H9 (cell line): ENCODE measurements at regions not wholly inside any gene's neighbourhood (a gene's known extent, or its start where the extent isn't known, plus 50 kb on each side); places are given as distances from the start of the nearest gene placed in this dataset.
A peak's percentile ranks its signal among the peaks of the same experiment; 100 is the strongest.

Experiments used
- DNase-seq: peaks from one replicate; pipeline ENCODE4 v3.0.0-alpha.2; 2017
- H2AFZ ChIP-seq: one replicate; pipeline ENCODE4 v1.6.1; 2013; ENCODE audit warnings: mild to moderate bottlenecking, low read length, control low read depth, moderate library complexity
- H2AK5ac ChIP-seq: 2 replicates; pipeline ENCODE4 v1.6.1; 2013; ENCODE audit warnings: low read length, control low read depth, mixed read lengths; ENCODE audit not compliant: insufficient read length
- H2BK120ac ChIP-seq: one replicate; pipeline ENCODE4 v1.6.1; 2013; ENCODE audit warnings: low read depth, mild to moderate bottlenecking, low read length, control low read depth, inconsistent platforms; ENCODE audit not compliant: poor library complexity, severe bottlenecking
- H2BK12ac ChIP-seq: 2 replicates; pipeline ENCODE4 v1.6.1; 2013; ENCODE audit warnings: low read length, control low read depth, mixed read lengths, low read depth; ENCODE audit not compliant: insufficient read length
- H2BK15ac ChIP-seq: 2 replicates; pipeline ENCODE4 v1.6.1; 2013; ENCODE audit warnings: low read depth, low read length, control low read depth
- H2BK20ac ChIP-seq: one replicate; pipeline ENCODE4 v1.6.1; 2013; ENCODE audit warnings: low read depth, mild to moderate bottlenecking, low read length, control low read depth, inconsistent platforms; ENCODE audit not compliant: poor library complexity, severe bottlenecking
- H2BK5ac ChIP-seq: 2 replicates; pipeline ENCODE4 v1.6.1; 2013; ENCODE audit warnings: low read length, control low read depth, mixed read lengths; ENCODE audit not compliant: insufficient read length
- H3K14ac ChIP-seq: 2 replicates; pipeline ENCODE4 v1.6.1; 2013; ENCODE audit warnings: low read length, control low read depth; ENCODE audit not compliant: insufficient read depth
- H3K18ac ChIP-seq: 2 replicates; pipeline ENCODE4 v1.6.1; 2013; ENCODE audit warnings: low read depth, mild to moderate bottlenecking, mixed read lengths, low read length, control low read depth; ENCODE audit not compliant: insufficient read length
- H3K23ac ChIP-seq: 2 replicates; pipeline ENCODE4 v1.6.1; 2013; ENCODE audit warnings: low read length, control low read depth, mixed read lengths, low read depth; ENCODE audit not compliant: insufficient read length
- H3K23me2 ChIP-seq: 2 replicates; pipeline ENCODE4 v1.6.1; 2013; ENCODE audit warnings: low read depth, mild to moderate bottlenecking, mixed read lengths, low read length, control low read depth; ENCODE audit not compliant: insufficient read length, poor library complexity, severe bottlenecking
- H3K27ac ChIP-seq: 2 replicates; pipeline ENCODE4 v1.5.1; 2013; ENCODE audit warnings: low read length, control low read depth, mixed read lengths, low read depth; ENCODE audit not compliant: insufficient read length
- H3K27me3 ChIP-seq: 2 replicates; pipeline ENCODE4 v1.6.1; 2013; ENCODE audit warnings: low read length, control low read depth, inconsistent platforms; ENCODE audit not compliant: insufficient read depth
- H3K4ac ChIP-seq: 2 replicates; pipeline ENCODE4 v1.6.1; 2013; ENCODE audit warnings: low read depth, mild to moderate bottlenecking, control low read depth, inconsistent platforms, low read length, moderate library complexity
- H3K4me1 ChIP-seq: 2 replicates; pipeline ENCODE4 v1.6.1; 2013; ENCODE audit warnings: low read length, control low read depth, inconsistent platforms; ENCODE audit not compliant: insufficient read depth
- H3K4me2 ChIP-seq: 2 replicates; pipeline ENCODE4 v1.6.1; 2013; ENCODE audit warnings: low read length, control low read depth, mixed read lengths; ENCODE audit not compliant: insufficient read length, insufficient read depth
- H3K56ac ChIP-seq: 2 replicates; pipeline ENCODE4 v1.6.1; 2013; ENCODE audit warnings: low read depth, mild to moderate bottlenecking, mixed read lengths, low read length, control low read depth; ENCODE audit not compliant: insufficient read length
- H3K79me1 ChIP-seq: 2 replicates; pipeline ENCODE4 v1.6.1; 2013; ENCODE audit warnings: low read depth, mild to moderate bottlenecking, moderate library complexity, low read length, control low read depth, inconsistent platforms; ENCODE audit not compliant: insufficient read depth, poor library complexity, severe bottlenecking
- H3K79me2 ChIP-seq: 2 replicates; pipeline ENCODE4 v1.6.1; 2013; ENCODE audit warnings: low read length, control low read depth, inconsistent platforms; ENCODE audit not compliant: insufficient read depth
- H3K9ac ChIP-seq: 2 replicates; pipeline ENCODE4 v1.6.1; 2013; ENCODE audit warnings: low read length, control low read depth, mixed read lengths; ENCODE audit not compliant: insufficient read length; ENCODE audit errors: extremely low read depth
- H3K9me3 ChIP-seq: one replicate; pipeline ENCODE4 v1.6.1; 2013; ENCODE audit warnings: low read depth, low read length, inconsistent platforms; ENCODE audit not compliant: control insufficient read depth
- H3T11ph ChIP-seq: one replicate; pipeline ENCODE4 v1.6.1; 2013; ENCODE audit warnings: mild to moderate bottlenecking, low read length, control low read depth, inconsistent platforms
- H4K20me1 ChIP-seq: one replicate; pipeline ENCODE4 v1.6.1; 2013; ENCODE audit not compliant: control insufficient read depth, insufficient read length, insufficient read depth
- H4K5ac ChIP-seq: 2 replicates; pipeline ENCODE4 v1.6.1; 2013; ENCODE audit warnings: low read depth, mild to moderate bottlenecking, mixed read lengths, low read length, control low read depth; ENCODE audit not compliant: insufficient read length
- H4K8ac ChIP-seq: replicated peaks from 2 replicates; pipeline ENCODE4 v1.6.1; 2013; ENCODE audit warnings: low read length, control low read depth, mixed read lengths, low read depth; ENCODE audit not compliant: insufficient read length
- H4K91ac ChIP-seq: 2 replicates; pipeline ENCODE4 v1.6.1; 2013; ENCODE audit warnings: low read depth, mild to moderate bottlenecking, moderate library complexity, mixed read lengths, low read length, control low read depth; ENCODE audit not compliant: insufficient read length
- H3K27ac Mint-ChIP-seq, 3 experiments: 2 replicates in 2 of 3; 3 replicates in 1 of 3; pipeline ENCODE4 v1.8.0; 2020 to 2021; ENCODE audit warnings: mixed read lengths in 3 of 3, mild to moderate bottlenecking in 1 of 3, moderate library complexity in 1 of 3
- H3K27me3 Mint-ChIP-seq: 2 replicates; pipeline ENCODE4 v1.8.0; 2021; ENCODE audit warnings: low read depth, mild to moderate bottlenecking, moderate library complexity, mixed read lengths
- H3K36me3 Mint-ChIP-seq, 3 experiments: 2 replicates in 2 of 3; 3 replicates in 1 of 3; pipeline ENCODE4 v1.8.0; 2020 to 2021; ENCODE audit warnings: low read depth in 3 of 3, mixed read lengths in 3 of 3; ENCODE audit not compliant: insufficient read depth in 1 of 3
- H3K4me1 Mint-ChIP-seq, 2 experiments: 2 replicates each; pipeline ENCODE4 v1.8.0; 2020; ENCODE audit warnings: mixed read lengths in 2 of 2
- H3K4me3 Mint-ChIP-seq, 2 experiments: 2 replicates in 1 of 2; 3 replicates in 1 of 2; pipeline ENCODE4 v1.8.0; 2020 to 2021; ENCODE audit warnings: mild to moderate bottlenecking in 2 of 2, mixed read lengths in 2 of 2, moderate library complexity in 1 of 2
- H3K9me3 Mint-ChIP-seq, 2 experiments: 2 replicates in 1 of 2; 3 replicates in 1 of 2; pipeline ENCODE4 v1.8.0; 2020; ENCODE audit warnings: mild to moderate bottlenecking in 2 of 2, mixed read lengths in 2 of 2, moderate library complexity in 1 of 2
- WGBS: extraction: QIAGEN DNeasy Blood & Tissue Kit; methylation state at CpG from one replicate; pipeline ENCODE4 v1.1.7; 2013; ENCODE audit warnings: missing lambda C conversion rate, low lambda C conversion rate, mixed read lengths; ENCODE audit not compliant: insufficient read length; ENCODE audit errors: extremely low coverage; 5-methylcytosine and 5-hydroxymethylcytosine counted together
- TF ChIP-seq, protein P1 (sequence below): fragments of 200-600 bp; sonication (generic); conservative IDR thresholded peaks from 3 replicates; pipeline ENCODE4 v1.8.0; 2021; ENCODE audit warnings: antibody characterized with exemption, mild to moderate bottlenecking

DNA sequence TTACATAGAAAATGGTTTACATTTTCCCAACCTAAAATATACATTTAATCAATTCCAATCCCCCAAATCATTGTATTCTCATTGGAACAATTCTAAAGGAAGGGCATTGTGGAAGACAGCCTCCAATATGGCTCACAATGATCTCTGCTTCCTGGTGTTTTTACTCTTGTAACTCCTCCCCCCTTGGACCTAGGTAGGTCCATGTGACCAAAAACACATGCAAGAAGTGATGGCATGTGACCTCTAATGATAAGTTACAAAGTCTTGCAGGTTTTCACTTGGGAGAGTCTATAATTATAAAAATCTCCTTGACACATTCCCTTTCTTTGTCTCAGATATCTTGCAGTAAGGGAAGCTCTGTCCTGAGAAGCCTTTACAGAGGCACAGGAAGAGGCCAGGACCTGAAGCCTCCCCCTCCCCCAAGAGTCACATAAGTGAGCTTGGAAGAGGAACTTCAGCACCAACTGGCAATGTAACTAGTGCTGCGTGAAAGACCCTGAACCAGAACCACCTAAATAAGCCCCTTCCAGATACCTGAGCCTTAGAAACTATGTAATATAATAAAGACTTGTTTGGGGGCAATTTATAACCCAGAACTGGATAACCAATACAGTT lies 816.2 kb upstream of the ATXN8OS start:
- Histone ChIP-seq H3K23ac (no peak overlapping the region), H3K79me1 (no peaks in the 10 kb centered on the region), H3K27ac (no peak overlapping the region), H2AFZ (no peak overlapping the region), H3K18ac (no peak overlapping the region), H4K5ac (no peak overlapping the region), H2BK5ac (no peak overlapping the region), H4K91ac (no peak overlapping the region), H3K9me3 (no peaks in the 10 kb centered on the region), H2AK5ac (no peak overlapping the region), H3K79me2 (no peaks in the 10 kb centered on the region), H4K20me1 (no peaks in the 10 kb centered on the region), H3K4ac (no peak overlapping the region), H3K4me2 (no peak overlapping the region), H2BK20ac (no peak overlapping the region), H3K56ac (no peak overlapping the region), H2BK12ac (no peak overlapping the region), H3K23me2 (no peaks in the 10 kb centered on the region), H4K8ac (no peak overlapping the region), H2BK120ac (no peak overlapping the region), H3T11ph (no peak overlapping the region), H3K4me1 (no peaks in the 10 kb centered on the region; the same call in 1 of the 2 replicates), H2BK15ac (no peak overlapping the region), H3K27me3 (no peaks in the 10 kb centered on the region), H3K14ac (no peak overlapping the region), H3K9ac (no peak overlapping the region)
- no peaks in the 10 kb centered on the region for H3K27me3 Mint-ChIP-seq
- H3K4me1 Mint-ChIP-seq, result peaks cover 14 to 21% of the 10 kb centered on the region in 2 experiments
- H3K36me3 Mint-ChIP-seq, result peaks cover 0 to 10% (median 8%) of the 10 kb centered on the region in 3 experiments; a peak in 5 of 7 replicates
- DNase-seq, result no peak
- TF ChIP-seq, protein P1, sequence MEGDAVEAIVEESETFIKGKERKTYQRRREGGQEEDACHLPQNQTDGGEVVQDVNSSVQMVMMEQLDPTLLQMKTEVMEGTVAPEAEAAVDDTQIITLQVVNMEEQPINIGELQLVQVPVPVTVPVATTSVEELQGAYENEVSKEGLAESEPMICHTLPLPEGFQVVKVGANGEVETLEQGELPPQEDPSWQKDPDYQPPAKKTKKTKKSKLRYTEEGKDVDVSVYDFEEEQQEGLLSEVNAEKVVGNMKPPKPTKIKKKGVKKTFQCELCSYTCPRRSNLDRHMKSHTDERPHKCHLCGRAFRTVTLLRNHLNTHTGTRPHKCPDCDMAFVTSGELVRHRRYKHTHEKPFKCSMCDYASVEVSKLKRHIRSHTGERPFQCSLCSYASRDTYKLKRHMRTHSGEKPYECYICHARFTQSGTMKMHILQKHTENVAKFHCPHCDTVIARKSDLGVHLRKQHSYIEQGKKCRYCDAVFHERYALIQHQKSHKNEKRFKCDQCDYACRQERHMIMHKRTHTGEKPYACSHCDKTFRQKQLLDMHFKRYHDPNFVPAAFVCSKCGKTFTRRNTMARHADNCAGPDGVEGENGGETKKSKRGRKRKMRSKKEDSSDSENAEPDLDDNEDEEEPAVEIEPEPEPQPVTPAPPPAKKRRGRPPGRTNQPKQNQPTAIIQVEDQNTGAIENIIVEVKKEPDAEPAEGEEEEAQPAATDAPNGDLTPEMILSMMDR, result no peak
- no peak overlapping the region for H3K4me3 Mint-ChIP-seq
- peak overlapping the region in 1 of 3 experiments; percentile 53; a peak in 1 of 7 replicates for H3K27ac Mint-ChIP-seq
- H3K9me3 Mint-ChIP-seq, result peaks cover 0 to 8% of the 10 kb centered on the region in 2 experiments; a peak in 3 of 5 replicates
- no CpG with 5 or more reads among the region's 1 CpG for WGBS
